ENCODE measurements at regions not wholly inside any gene's neighbourhood (a gene's known extent, or its start where the extent isn't known, plus 50 kb on each side); places are given as distances from the start of the nearest gene placed in this dataset.

DNA sequence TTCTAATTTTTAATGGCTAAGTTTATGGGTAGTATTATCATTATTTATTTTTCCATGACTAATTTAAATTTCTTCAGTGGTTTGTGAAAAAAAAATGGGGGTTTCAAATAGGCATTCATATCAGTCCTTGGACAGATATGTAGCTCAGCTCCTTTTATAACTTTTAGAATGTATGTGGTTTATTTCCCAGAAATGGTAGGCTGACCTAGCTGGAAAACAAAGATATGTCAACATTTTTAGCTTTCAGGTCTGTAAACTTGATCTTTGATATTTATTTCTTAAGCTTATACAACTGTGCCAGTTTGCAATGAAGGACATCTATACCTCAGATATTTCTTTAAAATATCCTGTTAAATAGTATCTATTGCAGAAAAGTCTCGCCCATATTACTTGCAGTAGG, 1815.5 kb downstream of the SLITRK5 start:
- ATAC-seq, result no peak
- Histone ChIP-seq H3K4me1 (no peaks in the 10 kb centered on the region), H3K36me3 (no peaks in the 10 kb centered on the region), H3K27me3 (no peaks in the 10 kb centered on the region), H3K27ac (no peak overlapping the region), H3K4me3 (no peak overlapping the region), H3K9me3 (no peaks in the 10 kb centered on the region)
- TF ChIP-seq EP300 (IDR thresholded peaks at IDR 0.05) (no peak), POLR2AphosphoS5 (IDR thresholded peaks at IDR 0.05) (no peak), POLR2A (IDR thresholded peaks at IDR 0.05) (no peak)
- TF ChIP-seq, protein P1, sequence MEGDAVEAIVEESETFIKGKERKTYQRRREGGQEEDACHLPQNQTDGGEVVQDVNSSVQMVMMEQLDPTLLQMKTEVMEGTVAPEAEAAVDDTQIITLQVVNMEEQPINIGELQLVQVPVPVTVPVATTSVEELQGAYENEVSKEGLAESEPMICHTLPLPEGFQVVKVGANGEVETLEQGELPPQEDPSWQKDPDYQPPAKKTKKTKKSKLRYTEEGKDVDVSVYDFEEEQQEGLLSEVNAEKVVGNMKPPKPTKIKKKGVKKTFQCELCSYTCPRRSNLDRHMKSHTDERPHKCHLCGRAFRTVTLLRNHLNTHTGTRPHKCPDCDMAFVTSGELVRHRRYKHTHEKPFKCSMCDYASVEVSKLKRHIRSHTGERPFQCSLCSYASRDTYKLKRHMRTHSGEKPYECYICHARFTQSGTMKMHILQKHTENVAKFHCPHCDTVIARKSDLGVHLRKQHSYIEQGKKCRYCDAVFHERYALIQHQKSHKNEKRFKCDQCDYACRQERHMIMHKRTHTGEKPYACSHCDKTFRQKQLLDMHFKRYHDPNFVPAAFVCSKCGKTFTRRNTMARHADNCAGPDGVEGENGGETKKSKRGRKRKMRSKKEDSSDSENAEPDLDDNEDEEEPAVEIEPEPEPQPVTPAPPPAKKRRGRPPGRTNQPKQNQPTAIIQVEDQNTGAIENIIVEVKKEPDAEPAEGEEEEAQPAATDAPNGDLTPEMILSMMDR (IDR thresholded peaks at IDR 0.05), result no peak
- 100% methylated on average over 1 of the region's 1 CpG for WGBS, 2 donors (ENCODE audit: low coverage in 1 of 2)

DNA sequence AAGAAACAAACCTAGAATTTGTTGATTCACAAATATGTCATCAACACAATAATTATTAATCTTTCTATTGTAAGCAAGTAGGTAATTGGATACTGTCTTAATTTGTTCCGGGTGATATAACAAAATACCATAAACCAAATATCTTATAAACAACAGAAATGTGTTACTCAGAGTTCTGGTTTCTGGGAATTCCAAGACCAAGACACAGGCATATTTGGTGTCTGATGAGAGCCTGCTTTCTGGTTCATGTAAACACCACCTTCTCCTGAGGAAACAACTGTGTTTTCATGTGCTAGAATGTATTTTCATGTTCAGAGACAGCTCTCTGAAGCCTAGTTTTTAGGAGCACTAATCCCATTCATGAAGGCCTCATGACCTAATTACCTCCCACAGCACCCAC, 1819.5 kb downstream of the SLITRK5 start:
- TF ChIP-seq EP300 (IDR thresholded peaks at IDR 0.05) (no peak), POLR2AphosphoS5 (IDR thresholded peaks at IDR 0.05) (no peak), POLR2A (IDR thresholded peaks at IDR 0.05) (no peak)
- TF ChIP-seq, protein P1 (IDR thresholded peaks at IDR 0.05), result no peak
- Histone ChIP-seq H3K36me3 (no peaks in the 10 kb centered on the region), H3K27me3 (no peaks in the 10 kb centered on the region), H3K9me3 (no peaks in the 10 kb centered on the region), H3K4me1 (no peaks in the 10 kb centered on the region), H3K4me3 (no peak overlapping the region), H3K27ac (no peak overlapping the region)
- WGBS, 2 donors (ENCODE audit: low coverage in 1 of 2), result 80 to 87% methylated on average over 1 of the region's 1 CpG
- no peak for ATAC-seq

DNA sequence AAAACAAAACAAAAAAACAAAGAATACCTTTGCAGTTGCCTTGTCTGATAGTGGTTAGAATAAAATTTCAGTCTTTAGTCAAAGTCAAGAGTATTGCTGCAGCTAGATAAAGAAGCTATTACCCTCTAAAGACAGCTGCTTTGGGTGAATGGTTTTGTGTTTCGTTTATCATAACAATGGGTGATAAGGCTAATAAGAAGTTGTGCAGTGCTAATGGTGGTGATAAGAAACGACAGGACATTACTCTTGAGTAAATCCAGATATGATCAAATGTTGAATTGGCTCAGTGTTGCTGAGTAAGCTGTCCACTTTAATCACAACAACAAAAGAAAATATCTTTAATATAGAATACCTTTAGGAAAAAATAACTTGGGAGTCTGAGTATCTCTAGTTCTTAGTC, 1825.3 kb downstream of the SLITRK5 start:
- 25 to 56% methylated on average over 2 of the region's 2 CpGs for WGBS, 2 donors (ENCODE audit: low coverage in 1 of 2)
- no peak for ATAC-seq
- Histone ChIP-seq H3K36me3 (no peaks in the 10 kb centered on the region), H3K27ac (no peak overlapping the region), H3K27me3 (no peaks in the 10 kb centered on the region), H3K9me3 (no peaks in the 10 kb centered on the region), H3K4me3 (no peak overlapping the region), H3K4me1 (no peaks in the 10 kb centered on the region)
- TF ChIP-seq EP300 (IDR thresholded peaks at IDR 0.05) (no peak), POLR2AphosphoS5 (IDR thresholded peaks at IDR 0.05) (no peak), POLR2A (IDR thresholded peaks at IDR 0.05) (no peak)
- TF ChIP-seq, protein P1 (IDR thresholded peaks at IDR 0.05), result no peak

DNA sequence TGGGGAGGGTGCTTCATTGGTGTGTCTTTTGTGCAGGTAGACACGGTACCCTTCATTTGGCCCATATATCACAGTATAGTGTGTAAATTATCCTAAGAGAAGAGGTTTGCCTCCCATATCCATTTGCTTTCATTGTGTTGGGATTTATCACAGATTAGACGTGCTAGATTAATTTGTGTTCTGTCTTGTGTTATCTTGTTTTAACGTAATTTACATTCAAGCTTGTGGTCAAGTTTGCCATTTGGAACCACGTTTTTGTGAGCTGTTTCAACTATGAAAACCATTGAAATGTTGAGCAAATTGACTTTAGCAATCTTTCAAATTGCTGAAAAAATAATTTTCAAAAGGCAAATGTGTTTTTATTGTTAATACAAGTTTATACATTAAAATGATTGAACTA, 1826.5 kb downstream of the SLITRK5 start:
- H3K4me1 ChIP-seq, result no peaks in the 10 kb centered on the region
- H3K27ac ChIP-seq, result no peak overlapping the region
- no peak for TF ChIP-seq POLR2A (IDR thresholded peaks at IDR 0.05)
- no peak for TF ChIP-seq EP300 (IDR thresholded peaks at IDR 0.05)
- no peak for TF ChIP-seq POLR2AphosphoS5 (IDR thresholded peaks at IDR 0.05)
- TF ChIP-seq, protein P1 (IDR thresholded peaks at IDR 0.05), result no peak
- no peaks in the 10 kb centered on the region for H3K9me3 ChIP-seq
- WGBS, 2 donors (ENCODE audit: low coverage in 1 of 2), result 49 to 69% methylated on average over 4 of the region's 4 CpGs
- H3K36me3 ChIP-seq, result no peaks in the 10 kb centered on the region
- no peak overlapping the region for H3K4me3 ChIP-seq
- no peaks in the 10 kb centered on the region for H3K27me3 ChIP-seq
- no peak for ATAC-seq

DNA sequence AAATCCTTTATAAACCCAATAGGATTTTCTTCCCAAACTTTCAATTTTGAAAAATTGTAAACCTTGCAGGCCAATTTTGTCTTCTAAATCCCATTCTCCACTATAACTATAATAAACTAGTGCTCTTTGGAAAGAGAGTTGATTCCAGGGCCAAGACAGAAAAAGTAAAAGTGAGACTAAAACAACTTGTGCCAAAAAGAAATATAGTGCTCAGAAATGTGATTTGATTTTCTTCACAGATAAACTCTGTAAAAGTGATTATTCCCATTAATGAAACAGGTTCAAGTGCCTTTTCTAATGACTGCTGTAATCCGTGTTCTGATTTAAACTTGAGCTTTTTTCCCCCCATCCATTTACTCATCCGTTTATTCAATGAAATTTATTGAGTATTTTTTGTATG, 1831.1 kb downstream of the SLITRK5 start:
- no peak for ATAC-seq
- H3K4me3 ChIP-seq, result no peak overlapping the region
- no peaks in the 10 kb centered on the region for H3K4me1 ChIP-seq
- no peaks in the 10 kb centered on the region for H3K36me3 ChIP-seq
- no peaks in the 10 kb centered on the region for H3K27me3 ChIP-seq
- 45 to 49% methylated on average over 2 of the region's 2 CpGs for WGBS, 2 donors (ENCODE audit: low coverage in 1 of 2)
- no peaks in the 10 kb centered on the region for H3K9me3 ChIP-seq
- no peak overlapping the region for H3K27ac ChIP-seq
- TF ChIP-seq POLR2AphosphoS5 (IDR thresholded peaks at IDR 0.05) (no peak), POLR2A (IDR thresholded peaks at IDR 0.05) (no peak), EP300 (IDR thresholded peaks at IDR 0.05) (no peak)
- TF ChIP-seq, protein P1 (IDR thresholded peaks at IDR 0.05), result no peak

All from gastroesophageal sphincter (tissue), 4 donors.